PC-3 (cell line): ENCODE measurements at regions not wholly inside any gene's neighbourhood (a gene's known extent, or its start where the extent isn't known, plus 50 kb on each side); places are given as distances from the start of the nearest gene placed in this dataset.

Source experiments
- ATAC-seq: fragments of 200-7000 bp; cut with Tn5 transposase; 2 replicates; pipeline ENCODE4 v1.9.1; 2020; ENCODE audit warnings: mild to moderate bottlenecking, moderate library complexity
- BruUV-seq: library from RNA; stranded (reverse); fragments of 400-500 nt; replicated peaks from 2 replicates; lab custom pipeline; 2021; lab: Mats Ljungman, UMichigan
- CTCF ChIA-PET: fragments of 300-600 bp; sonication (Branson Sonifier 250); formaldehyde crosslinking; loops from one replicate; lab custom pipeline; 2022; ENCODE audit warnings: antibody characterized with exemption; lab: Charles Lee
- POLR2A ChIA-PET: fragments of 300-600 bp; sonication (Branson Sonifier 250); formaldehyde crosslinking; loops from one replicate; lab custom pipeline; 2022; ENCODE audit warnings: antibody characterized with exemption; ENCODE audit not compliant: unreplicated experiment; lab: Charles Lee
- DNase-seq: peaks from one replicate; pipeline ENCODE4 v3.0.0-alpha.2; 2015
- H2AFZ ChIP-seq: fragments of 300-600 bp; sonication (generic); 2 replicates; pipeline ENCODE4 v1.6.0; 2016; ENCODE audit warnings: antibody characterized with exemption, low read length
- H3F3A ChIP-seq: fragments of 300-600 bp; sonication (generic); one replicate; pipeline ENCODE4 v1.6.0; 2017; ENCODE audit warnings: antibody characterized with exemption, low read length, control low read depth, mild to moderate bottlenecking; ENCODE audit not compliant: unreplicated experiment
- H3K27ac ChIP-seq: fragments of 300-600 bp; sonication (generic); 2 replicates; pipeline ENCODE4 v1.5.1; 2016; ENCODE audit warnings: mild to moderate bottlenecking, low read length
- H3K27me3 ChIP-seq: fragments of 300-600 bp; sonication (generic); 2 replicates; pipeline ENCODE4 v1.6.1; 2016; ENCODE audit warnings: low read length, mixed read lengths
- H3K36me3 ChIP-seq: fragments of 300-600 bp; sonication (generic); 2 replicates; pipeline ENCODE4 v1.6.1; 2016; ENCODE audit warnings: low read depth, mixed run types, low read length, mixed read lengths
- H3K4me1 ChIP-seq: fragments of 300-600 bp; sonication (generic); 2 replicates; pipeline ENCODE4 v1.5.1; 2016; ENCODE audit warnings: low read length; ENCODE audit not compliant: insufficient read depth
- H3K4me2 ChIP-seq: fragments of 300-600 bp; sonication (generic); 2 replicates; pipeline ENCODE4 v1.6.0; 2016; ENCODE audit warnings: low read length
- H3K4me3 ChIP-seq: fragments of 300-600 bp; sonication (generic); 2 replicates; pipeline ENCODE4 v1.5.1; 2016; ENCODE audit warnings: mild to moderate bottlenecking, low read length, mixed read lengths
- H3K79me2 ChIP-seq: fragments of 300-600 bp; sonication (generic); 2 replicates; pipeline ENCODE4 v1.6.1; 2017; ENCODE audit warnings: low read length, mixed read lengths
- H3K9ac ChIP-seq: fragments of 300-600 bp; sonication (generic); 2 replicates; pipeline ENCODE4 v1.6.0; 2016; ENCODE audit warnings: mild to moderate bottlenecking, low read length
- H3K9me2 ChIP-seq: fragments of 300-600 bp; sonication (generic); replicated peaks from 2 replicates; pipeline ENCODE4 v1.6.1; 2016; ENCODE audit warnings: mixed run types, low read length, mixed read lengths
- H3K9me3 ChIP-seq: fragments of 300-600 bp; sonication (generic); 2 replicates; pipeline ENCODE4 v1.6.1; 2016; ENCODE audit warnings: low read length, mixed read lengths
- H4K20me1 ChIP-seq: fragments of 300-600 bp; sonication (generic); 2 replicates; pipeline ENCODE4 v1.6.1; 2016; ENCODE audit warnings: low read length, mixed read lengths
- CTCF ChIP-seq: fragments of 300-600 bp; sonication (generic); conservative IDR thresholded peaks from 2 replicates; pipeline ENCODE4 v1.5.1; 2017; ENCODE audit warnings: antibody characterized with exemption, low read depth, mild to moderate bottlenecking, low read length
- EZH2 ChIP-seq: fragments of 300-600 bp; sonication (generic); IDR thresholded peaks from one replicate; pipeline ENCODE4 v1.6.1; 2017; ENCODE audit warnings: antibody characterized with exemption, mild to moderate bottlenecking, low read length; ENCODE audit not compliant: unreplicated experiment
- EZH2phosphoT487 ChIP-seq: fragments of 300-600 bp; sonication (generic); IDR thresholded peaks from 2 replicates; pipeline ENCODE4 v1.6.1; 2018; ENCODE audit warnings: mild to moderate bottlenecking, antibody characterized with exemption, low read length, borderline replicate concordance
- intact Hi-C: fragments of 100-400 bp; cut with micrococcal nuclease; formaldehyde crosslinking; loops from 2 replicates; pipeline ENCODE4 v1.9.0; 2023

GRCh38 chr12:118501489-118501888, 125.1 kb downstream of the SUDS3 start:
- Histone ChIP-seq H3K36me3 (no peaks in the 10 kb centered on the region), H3K9me3 (no peaks in the 10 kb centered on the region), H4K20me1 (no peaks in the 10 kb centered on the region), H3K4me3 (no peak overlapping the region), H3K4me1 (no peaks in the 10 kb centered on the region), H2AFZ (no peak overlapping the region), H3K27ac (no peak overlapping the region), H3K9me2 (no peaks in the 10 kb centered on the region), H3K9ac (no peak overlapping the region), H3K4me2 (no peak overlapping the region), H3K79me2 (no peaks in the 10 kb centered on the region), H3K27me3 (peaks cover 17% of the 10 kb centered on the region), H3F3A (no peaks in the 10 kb centered on the region)
- POLR2A ChIA-PET = no interaction called here
- intact Hi-C loops = no loop called here
- CTCF ChIA-PET = no interaction called here
- DNase-seq (no peak), ATAC-seq (no peak)
- TF ChIP-seq EZH2phosphoT487 = no peak
- no peak for TF ChIP-seq CTCF
- no peak for TF ChIP-seq EZH2
- no TSS peak for BruUV-seq

GRCh38 chr12:118503476-118503875, 127.1 kb downstream of the SUDS3 start:
- no peak overlapping the region for H3K4me3 ChIP-seq
- POLR2A ChIA-PET = no interaction called here
- BruUV-seq = no TSS peak

GRCh38 chr12:118512669-118513068, 136.3 kb downstream of the SUDS3 start:
- BruUV-seq = no TSS peak
- TF ChIP-seq CTCF = no peak
- no peak for TF ChIP-seq EZH2
- no peak for TF ChIP-seq EZH2phosphoT487

More at GRCh38 chr12:118503476-118503875, 127.1 kb downstream of the SUDS3 start:
- no peak for DNase-seq
- no peak overlapping the region for H2AFZ ChIP-seq
- H3K27me3 ChIP-seq = peaks cover 20% of the 10 kb centered on the region
- H3K9ac ChIP-seq = no peak overlapping the region
- H3K27ac ChIP-seq = no peak overlapping the region
- no peaks in the 10 kb centered on the region for H3K4me1 ChIP-seq
- TF ChIP-seq EZH2 (no peak), EZH2phosphoT487 (no peak), CTCF (no peak)
- H3F3A ChIP-seq = no peaks in the 10 kb centered on the region
- H3K9me2 ChIP-seq = no peaks in the 10 kb centered on the region
- intact Hi-C loops = no loop called here
- no peaks in the 10 kb centered on the region for H4K20me1 ChIP-seq
- H3K36me3 ChIP-seq = no peaks in the 10 kb centered on the region
- H3K4me2 ChIP-seq = no peak overlapping the region
- no peak for ATAC-seq
- H3K79me2 ChIP-seq = no peaks in the 10 kb centered on the region
- H3K9me3 ChIP-seq = no peaks in the 10 kb centered on the region
- CTCF ChIA-PET = no interaction called here

More at GRCh38 chr12:118512669-118513068, 136.3 kb downstream of the SUDS3 start:
- ChIA-PET CTCF (no interaction called here), POLR2A (no interaction called here)
- Histone ChIP-seq H3K4me2 (no peak overlapping the region), H3K79me2 (no peaks in the 10 kb centered on the region), H3K9ac (no peak overlapping the region), H3K4me3 (no peak overlapping the region), H2AFZ (no peak overlapping the region), H3F3A (no peaks in the 10 kb centered on the region), H3K4me1 (no peaks in the 10 kb centered on the region), H3K27ac (no peak overlapping the region), H3K36me3 (no peaks in the 10 kb centered on the region), H3K9me2 (no peaks in the 10 kb centered on the region), H3K9me3 (no peaks in the 10 kb centered on the region), H3K27me3 (peaks cover 15% of the 10 kb centered on the region; the same call in 1 of the 2 replicates), H4K20me1 (no peaks in the 10 kb centered on the region)
- DNase-seq = no peak
- intact Hi-C loops = no loop called here
- ATAC-seq = no peak
